Hepatocyte (in vitro differentiated cells): ENCODE measurements at regions not wholly inside any gene's neighbourhood (a gene's known extent, or its start where the extent isn't known, plus 50 kb on each side); places are given as distances from the start of the nearest gene placed in this dataset.

ENCODE experiments used
- EZH2 ChIP-seq: fragments of 200-600 bp; sonication (generic); IDR thresholded peaks from 2 replicates; pipeline ENCODE4 v1.6.1; 2016; ENCODE audit warnings: antibody characterized with exemption, mild to moderate bottlenecking, borderline replicate concordance
- EZH2phosphoT487 ChIP-seq: fragments of 200-600 bp; sonication (generic); IDR thresholded peaks from one replicate; pipeline ENCODE4 v1.6.1; 2018; ENCODE audit warnings: antibody characterized with exemption, mild to moderate bottlenecking, low read depth, moderate library complexity; ENCODE audit not compliant: unreplicated experiment, severe bottlenecking
- TF ChIP-seq, protein P1 (sequence below): fragments of 200-600 bp; sonication (generic); IDR thresholded peaks from 2 replicates; pipeline ENCODE4 v1.5.1; 2016; ENCODE audit warnings: antibody characterized with exemption, mild to moderate bottlenecking; ENCODE audit not compliant: poor library complexity

DNA sequence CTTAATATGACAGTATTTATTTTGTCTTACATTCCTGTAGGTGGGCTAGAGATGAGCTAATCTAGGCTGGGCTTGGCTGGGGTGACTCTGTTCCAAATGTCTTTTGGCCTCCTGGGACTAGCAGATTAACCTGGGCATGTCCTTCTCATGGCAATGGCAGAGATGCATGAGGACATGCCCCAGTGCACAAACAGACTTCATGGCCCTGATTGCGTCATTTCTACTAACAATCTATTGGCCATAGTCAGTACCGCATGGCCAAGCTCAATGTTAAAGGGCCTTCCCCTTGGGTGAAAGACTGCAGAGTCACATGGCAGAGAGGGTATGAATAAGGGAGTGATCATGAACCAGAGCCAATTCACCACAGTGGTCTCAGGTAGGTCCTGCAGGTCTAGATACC, 313.4 kb downstream of the MSX2 start:
- TF ChIP-seq, protein P1, sequence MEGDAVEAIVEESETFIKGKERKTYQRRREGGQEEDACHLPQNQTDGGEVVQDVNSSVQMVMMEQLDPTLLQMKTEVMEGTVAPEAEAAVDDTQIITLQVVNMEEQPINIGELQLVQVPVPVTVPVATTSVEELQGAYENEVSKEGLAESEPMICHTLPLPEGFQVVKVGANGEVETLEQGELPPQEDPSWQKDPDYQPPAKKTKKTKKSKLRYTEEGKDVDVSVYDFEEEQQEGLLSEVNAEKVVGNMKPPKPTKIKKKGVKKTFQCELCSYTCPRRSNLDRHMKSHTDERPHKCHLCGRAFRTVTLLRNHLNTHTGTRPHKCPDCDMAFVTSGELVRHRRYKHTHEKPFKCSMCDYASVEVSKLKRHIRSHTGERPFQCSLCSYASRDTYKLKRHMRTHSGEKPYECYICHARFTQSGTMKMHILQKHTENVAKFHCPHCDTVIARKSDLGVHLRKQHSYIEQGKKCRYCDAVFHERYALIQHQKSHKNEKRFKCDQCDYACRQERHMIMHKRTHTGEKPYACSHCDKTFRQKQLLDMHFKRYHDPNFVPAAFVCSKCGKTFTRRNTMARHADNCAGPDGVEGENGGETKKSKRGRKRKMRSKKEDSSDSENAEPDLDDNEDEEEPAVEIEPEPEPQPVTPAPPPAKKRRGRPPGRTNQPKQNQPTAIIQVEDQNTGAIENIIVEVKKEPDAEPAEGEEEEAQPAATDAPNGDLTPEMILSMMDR = no peak
- TF ChIP-seq EZH2 = no peak
- TF ChIP-seq EZH2phosphoT487 = no peak
